PC-9 (cell line): ENCODE measurements at regions not wholly inside any gene's neighbourhood (a gene's known extent, or its start where the extent isn't known, plus 50 kb on each side); places are given as distances from the start of the nearest gene placed in this dataset.

Source experiments
- BruUV-seq: library from RNA; stranded (reverse); fragments of 400-500 nt; replicated peaks from 2 replicates; lab custom pipeline; 2021; lab: Mats Ljungman, UMichigan
- CTCF ChIA-PET: fragments of 300-600 bp; sonication (Branson Sonifier 250); formaldehyde crosslinking; loops from one replicate; lab custom pipeline; 2022; ENCODE audit warnings: antibody characterized with exemption; lab: Charles Lee
- POLR2A ChIA-PET: fragments of 300-600 bp; sonication (Branson Sonifier 250); formaldehyde crosslinking; loops from one replicate; lab custom pipeline; 2022; ENCODE audit warnings: antibody characterized with exemption; ENCODE audit not compliant: unreplicated experiment; lab: Charles Lee
- DNase-seq, 2 experiments: peaks; one replicate each; pipeline versions ENCODE4 v3.0.0 to v3.0.0-alpha.2; 2015 to 2022; ENCODE audit warnings: mixed read lengths in 1 of 2
- H2AFZ ChIP-seq: fragments of 200-600 bp; sonication (generic); 2 replicates; pipeline ENCODE4 v1.8.1; 2017; ENCODE audit warnings: antibody characterized with exemption
- H3F3A ChIP-seq: fragments of 200-600 bp; sonication (generic); 2 replicates; pipeline ENCODE4 v1.8.1; 2017; ENCODE audit warnings: antibody characterized with exemption, mild to moderate bottlenecking, low read depth; ENCODE audit not compliant: insufficient read depth
- H3K27ac ChIP-seq: fragments of 200-600 bp; sonication (generic); 2 replicates; pipeline ENCODE4 v1.6.1; 2016; ENCODE audit warnings: mixed run types
- H3K27me3 ChIP-seq: fragments of 200-600 bp; sonication (generic); 2 replicates; pipeline ENCODE4 v1.6.1; 2016; ENCODE audit warnings: low read depth, mixed run types; ENCODE audit not compliant: insufficient read depth
- H3K36me3 ChIP-seq: fragments of 200-600 bp; sonication (generic); 2 replicates; pipeline ENCODE4 v1.6.1; 2016; ENCODE audit warnings: low read depth, mixed run types
- H3K4me1 ChIP-seq: fragments of 200-600 bp; sonication (generic); replicated peaks from 2 replicates; pipeline ENCODE4 v1.6.1; 2016; ENCODE audit warnings: mixed run types; ENCODE audit not compliant: insufficient read depth
- H3K4me2 ChIP-seq: fragments of 200-600 bp; sonication (generic); 2 replicates; pipeline ENCODE4 v1.6.1; 2017; ENCODE audit warnings: mixed run types
- H3K4me3 ChIP-seq: fragments of 200-600 bp; sonication (generic); 2 replicates; pipeline ENCODE4 v1.6.1; 2016; ENCODE audit warnings: mixed run types
- H3K79me2 ChIP-seq: fragments of 200-600 bp; sonication (generic); 2 replicates; pipeline ENCODE4 v1.6.1; 2017; ENCODE audit warnings: low read depth, mixed run types
- H3K9me2 ChIP-seq: fragments of 200-600 bp; sonication (generic); 2 replicates; pipeline ENCODE4 v1.8.1; 2017; ENCODE audit warnings: mild to moderate bottlenecking; ENCODE audit not compliant: insufficient read depth
- H3K9me3 ChIP-seq: fragments of 200-600 bp; sonication (generic); 2 replicates; pipeline ENCODE4 v1.8.1; 2016; ENCODE audit warnings: low read depth; ENCODE audit not compliant: insufficient read depth
- H4K20me1 ChIP-seq: fragments of 200-600 bp; sonication (generic); 2 replicates; pipeline ENCODE4 v1.8.1; 2017; ENCODE audit not compliant: insufficient read depth
- EZH2 ChIP-seq: fragments of 200-600 bp; sonication (generic); IDR thresholded peaks from 2 replicates; pipeline ENCODE4 v1.8.0; 2017; ENCODE audit warnings: antibody characterized with exemption, low read depth
- intact Hi-C: fragments of 100-400 bp; cut with micrococcal nuclease; formaldehyde crosslinking; loops from one replicate; pipeline ENCODE4 v1.10.0; 2022; ENCODE audit not compliant: unreplicated experiment
- TF ChIP-seq, protein P1 (sequence below): fragments of 200-600 bp; sonication (generic); conservative IDR thresholded peaks from 2 replicates; pipeline ENCODE4 v1.6.1; 2017; ENCODE audit warnings: mixed run types, antibody characterized with exemption, mild to moderate bottlenecking, moderate library complexity

DNA sequence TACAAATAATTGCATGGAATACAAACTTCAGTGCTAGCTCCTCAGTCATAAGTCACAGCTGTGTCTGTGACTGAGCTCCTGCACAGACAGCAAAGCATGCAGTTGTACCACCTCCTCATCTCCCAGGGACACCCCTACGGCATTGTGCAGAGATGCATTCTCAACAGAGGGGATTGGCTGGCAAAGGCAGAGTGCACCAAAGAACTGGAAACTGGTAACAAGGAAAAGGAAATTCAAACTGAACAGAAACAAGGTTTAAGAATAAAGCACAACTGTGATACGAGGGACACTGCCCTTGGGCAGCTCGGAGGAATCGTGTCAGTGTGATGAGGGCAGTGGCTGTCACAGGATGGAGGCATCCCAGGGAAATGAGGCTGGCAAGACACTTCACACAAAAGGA, 126.1 kb upstream of the SOX1 start:
- TF ChIP-seq, protein P1, sequence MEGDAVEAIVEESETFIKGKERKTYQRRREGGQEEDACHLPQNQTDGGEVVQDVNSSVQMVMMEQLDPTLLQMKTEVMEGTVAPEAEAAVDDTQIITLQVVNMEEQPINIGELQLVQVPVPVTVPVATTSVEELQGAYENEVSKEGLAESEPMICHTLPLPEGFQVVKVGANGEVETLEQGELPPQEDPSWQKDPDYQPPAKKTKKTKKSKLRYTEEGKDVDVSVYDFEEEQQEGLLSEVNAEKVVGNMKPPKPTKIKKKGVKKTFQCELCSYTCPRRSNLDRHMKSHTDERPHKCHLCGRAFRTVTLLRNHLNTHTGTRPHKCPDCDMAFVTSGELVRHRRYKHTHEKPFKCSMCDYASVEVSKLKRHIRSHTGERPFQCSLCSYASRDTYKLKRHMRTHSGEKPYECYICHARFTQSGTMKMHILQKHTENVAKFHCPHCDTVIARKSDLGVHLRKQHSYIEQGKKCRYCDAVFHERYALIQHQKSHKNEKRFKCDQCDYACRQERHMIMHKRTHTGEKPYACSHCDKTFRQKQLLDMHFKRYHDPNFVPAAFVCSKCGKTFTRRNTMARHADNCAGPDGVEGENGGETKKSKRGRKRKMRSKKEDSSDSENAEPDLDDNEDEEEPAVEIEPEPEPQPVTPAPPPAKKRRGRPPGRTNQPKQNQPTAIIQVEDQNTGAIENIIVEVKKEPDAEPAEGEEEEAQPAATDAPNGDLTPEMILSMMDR = no peak
- TF ChIP-seq EZH2 = no peak
- Histone ChIP-seq H3K4me2 (no peak overlapping the region), H2AFZ (no peak overlapping the region), H3K9me2 (no peaks in the 10 kb centered on the region), H3F3A (no peaks in the 10 kb centered on the region), H3K27ac (no peak overlapping the region), H3K4me3 (no peak overlapping the region), H3K36me3 (no peaks in the 10 kb centered on the region), H3K27me3 (peaks cover 90% of the 10 kb centered on the region), H4K20me1 (no peaks in the 10 kb centered on the region), H3K4me1 (no peaks in the 10 kb centered on the region), H3K79me2 (no peaks in the 10 kb centered on the region), H3K9me3 (no peaks in the 10 kb centered on the region)
- POLR2A ChIA-PET = no interaction called here
- DNase-seq = no peak
- no TSS peak for BruUV-seq
- CTCF ChIA-PET = no interaction called here
- intact Hi-C loops = no loop called here

DNA sequence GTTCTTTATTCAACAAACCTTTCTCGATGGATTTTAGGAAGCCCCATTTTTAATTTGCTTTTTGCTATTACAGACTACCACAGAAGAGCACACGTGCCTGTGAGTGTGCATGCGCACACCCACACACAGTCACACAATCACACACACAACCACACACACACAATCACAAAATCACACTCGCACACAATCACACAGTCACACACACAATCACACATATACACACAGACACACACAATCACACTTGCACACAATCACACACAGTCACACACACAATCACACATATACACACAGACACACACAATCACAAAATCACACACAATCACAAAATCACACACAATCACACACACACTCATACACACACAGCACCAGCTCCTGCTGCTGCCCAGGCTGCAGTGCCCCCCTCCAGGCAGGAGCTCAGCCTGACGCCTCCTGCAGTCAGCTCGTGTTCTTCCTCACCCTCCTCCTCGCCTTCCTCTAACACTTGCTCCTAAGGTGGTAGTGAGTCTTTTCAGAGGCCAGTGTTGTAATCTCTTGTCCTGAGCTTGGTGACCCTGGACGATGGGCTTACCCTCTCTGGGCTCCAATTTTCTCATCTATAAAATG, 125.0 kb upstream of the SOX1 start:
- ChIA-PET POLR2A (no interaction called here), CTCF (no interaction called here)

DNA sequence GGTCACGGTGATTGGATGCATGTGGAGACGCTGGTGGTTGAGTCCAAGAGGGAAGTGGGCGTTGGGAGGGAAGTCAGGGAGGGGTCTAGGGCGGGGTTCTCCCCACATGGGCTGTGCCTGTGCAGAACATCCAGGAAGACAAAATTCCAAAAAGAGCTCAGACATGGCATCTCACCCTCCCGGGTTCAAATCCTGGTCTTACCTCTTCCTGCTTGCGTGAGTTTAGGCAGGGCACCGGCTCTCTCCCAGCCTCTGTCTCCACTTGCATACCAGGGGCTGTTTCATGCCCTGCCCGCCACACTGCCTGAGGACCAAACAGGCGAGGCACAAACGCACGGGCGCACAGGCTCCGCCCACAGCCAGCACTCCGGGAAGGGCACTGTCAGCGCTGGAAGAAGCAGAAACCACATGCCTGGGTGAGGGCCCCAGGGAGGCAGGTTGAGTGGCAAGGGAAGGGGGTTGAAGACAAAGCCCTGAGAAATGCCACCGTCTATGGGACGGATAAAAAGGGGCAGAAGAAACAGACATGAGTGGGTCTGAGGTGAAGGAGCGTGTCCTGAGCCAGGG, 123.6 kb upstream of the SOX1 start:
- DNase-seq = no peak
- H3K4me2 ChIP-seq = no peak overlapping the region
- POLR2A ChIA-PET = no interaction called here

More for the DNA sequence above, 125.0 kb upstream of the SOX1 start:
- no peaks in the 10 kb centered on the region for H3K36me3 ChIP-seq
- no peaks in the 10 kb centered on the region for H3K9me2 ChIP-seq
- H2AFZ ChIP-seq = no peak overlapping the region
- H3K4me1 ChIP-seq = no peaks in the 10 kb centered on the region
- intact Hi-C loops = no loop called here
- no peak overlapping the region for H3K4me3 ChIP-seq
- H4K20me1 ChIP-seq = no peaks in the 10 kb centered on the region
- TF ChIP-seq EZH2 = no peak
- TF ChIP-seq, protein P1 = no peak
- H3F3A ChIP-seq = no peaks in the 10 kb centered on the region
- H3K27me3 ChIP-seq = peaks cover 93% of the 10 kb centered on the region
- DNase-seq = no peak
- no TSS peak for BruUV-seq
- no peaks in the 10 kb centered on the region for H3K9me3 ChIP-seq
- H3K27ac ChIP-seq = no peak overlapping the region
- H3K79me2 ChIP-seq = no peaks in the 10 kb centered on the region
- H3K4me2 ChIP-seq = no peak overlapping the region

More for the DNA sequence above, 123.6 kb upstream of the SOX1 start:
- no peaks in the 10 kb centered on the region for H3K9me2 ChIP-seq
- TF ChIP-seq, protein P1 = no peak
- TF ChIP-seq EZH2 = no peak
- no peaks in the 10 kb centered on the region for H3F3A ChIP-seq
- H3K9me3 ChIP-seq = no peaks in the 10 kb centered on the region
- BruUV-seq = no TSS peak
- CTCF ChIA-PET = no interaction called here
- H3K36me3 ChIP-seq = no peaks in the 10 kb centered on the region
- no peak overlapping the region for H3K27ac ChIP-seq
- H3K27me3 ChIP-seq = peaks cover 93% of the 10 kb centered on the region
- no peaks in the 10 kb centered on the region for H4K20me1 ChIP-seq
- intact Hi-C loops = no loop called here
- no peaks in the 10 kb centered on the region for H3K79me2 ChIP-seq
- no peak overlapping the region for H3K4me3 ChIP-seq
- H2AFZ ChIP-seq = no peak overlapping the region
- H3K4me1 ChIP-seq = no peaks in the 10 kb centered on the region
